DND-41 (cell line): ENCODE measurements at regions not wholly inside any gene's neighbourhood (a gene's known extent, or its start where the extent isn't known, plus 50 kb on each side); places are given as distances from the start of the nearest gene placed in this dataset.

ENCODE experiments used
- EZH2 ChIP-seq: IDR thresholded peaks from 3 replicates; pipeline ENCODE4 v1.6.1; 2012; ENCODE audit warnings: borderline replicate concordance, low read depth, mild to moderate bottlenecking, moderate library complexity, low read length, inconsistent platforms; ENCODE audit not compliant: severe bottlenecking
- TF ChIP-seq, protein P1 (sequence below): IDR thresholded peaks from 2 replicates; pipeline ENCODE4 v1.5.1; 2012; ENCODE audit warnings: borderline replicate concordance, low read length, moderate library complexity, mild to moderate bottlenecking; ENCODE audit not compliant: poor library complexity, severe bottlenecking; ENCODE audit errors: extremely low read depth

DNA sequence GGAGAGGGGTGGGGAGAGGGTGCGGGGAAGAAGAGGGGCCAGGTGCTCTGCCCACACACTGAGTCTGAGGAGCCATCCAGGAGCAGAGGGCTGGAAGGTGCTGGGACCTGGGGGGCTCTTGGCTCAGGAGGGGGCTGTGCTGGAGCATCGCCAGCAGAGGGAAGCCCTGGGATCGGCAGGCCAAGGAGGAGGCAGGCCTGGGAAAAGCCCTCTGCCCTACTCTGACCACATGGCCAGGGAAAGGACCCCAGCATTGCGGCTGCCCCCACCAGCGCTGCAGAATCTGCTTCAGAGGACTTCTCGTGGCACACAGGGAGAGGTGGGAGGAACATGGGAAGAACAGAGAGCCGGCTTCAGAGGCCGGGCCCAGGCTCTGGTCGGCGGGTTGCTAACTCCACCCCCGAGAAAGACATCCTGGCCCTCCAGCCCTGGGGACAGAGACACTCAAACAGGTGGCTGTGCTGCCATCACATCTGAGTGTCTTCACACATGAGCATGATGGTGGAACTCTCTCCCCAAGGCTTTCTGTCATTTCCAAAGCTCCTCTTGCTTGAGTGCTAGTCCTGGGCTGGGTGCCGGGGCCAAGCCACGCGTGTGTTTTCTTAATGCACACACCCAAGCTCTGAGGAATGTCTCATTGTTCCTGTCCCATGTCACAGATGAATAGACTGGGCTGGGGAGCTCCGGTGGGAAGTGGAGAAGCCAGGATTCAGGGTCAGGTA, 1378.0 kb downstream of the BRD1 start:
- TF ChIP-seq, protein P1, sequence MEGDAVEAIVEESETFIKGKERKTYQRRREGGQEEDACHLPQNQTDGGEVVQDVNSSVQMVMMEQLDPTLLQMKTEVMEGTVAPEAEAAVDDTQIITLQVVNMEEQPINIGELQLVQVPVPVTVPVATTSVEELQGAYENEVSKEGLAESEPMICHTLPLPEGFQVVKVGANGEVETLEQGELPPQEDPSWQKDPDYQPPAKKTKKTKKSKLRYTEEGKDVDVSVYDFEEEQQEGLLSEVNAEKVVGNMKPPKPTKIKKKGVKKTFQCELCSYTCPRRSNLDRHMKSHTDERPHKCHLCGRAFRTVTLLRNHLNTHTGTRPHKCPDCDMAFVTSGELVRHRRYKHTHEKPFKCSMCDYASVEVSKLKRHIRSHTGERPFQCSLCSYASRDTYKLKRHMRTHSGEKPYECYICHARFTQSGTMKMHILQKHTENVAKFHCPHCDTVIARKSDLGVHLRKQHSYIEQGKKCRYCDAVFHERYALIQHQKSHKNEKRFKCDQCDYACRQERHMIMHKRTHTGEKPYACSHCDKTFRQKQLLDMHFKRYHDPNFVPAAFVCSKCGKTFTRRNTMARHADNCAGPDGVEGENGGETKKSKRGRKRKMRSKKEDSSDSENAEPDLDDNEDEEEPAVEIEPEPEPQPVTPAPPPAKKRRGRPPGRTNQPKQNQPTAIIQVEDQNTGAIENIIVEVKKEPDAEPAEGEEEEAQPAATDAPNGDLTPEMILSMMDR = no peak
- TF ChIP-seq EZH2 = no peak
